ENCODE measurements at regions not wholly inside any gene's neighbourhood (a gene's known extent, or its start where the extent isn't known, plus 50 kb on each side); places are given as distances from the start of the nearest gene placed in this dataset.

- no peak overlapping the region for H3K23ac ChIP-seq (ENCODE audit: insufficient read length)
- H3K79me2 ChIP-seq (ENCODE audit: control insufficient read depth in 1 of 2, insufficient read depth in 2 of 2, low read length in 2 of 2): no peaks in the 10 kb centered on the region
- 94% methylated on average over 6 of the region's 6 CpGs; no CpG with 5 or more reads in 1 of the 2 experiments for WGBS, 2 experiments (ENCODE audit: extremely low coverage in 1 of 2, insufficient coverage in 1 of 2, insufficient read length in 1 of 2, insufficient replicate concordance in 2 of 2, low coverage in 1 of 2, low lambda C conversion rate in 2 of 2, missing lambda C conversion rate in 1 of 2)
- H2AK5ac ChIP-seq (ENCODE audit: low read depth, low read length): no peak overlapping the region
- H3K36me3 ChIP-seq (ENCODE audit: control insufficient read depth in 2 of 4, insufficient read depth in 4 of 4, low read length in 3 of 4): no peaks in the 10 kb centered on the region
- no peak overlapping the region for H3K4me2 ChIP-seq (ENCODE audit: insufficient read depth in 1 of 2, low read depth in 2 of 2, low read length in 2 of 2)
- H2BK120ac ChIP-seq (replicated peaks; ENCODE audit: low read depth, low read length): no peak overlapping the region
- H3K27me3 ChIP-seq (replicated peaks in 1 of 4; ENCODE audit: control insufficient read depth in 3 of 4, extremely low read depth in 1 of 4, insufficient read depth in 3 of 4, low read length in 3 of 4): no peaks in the 10 kb centered on the region
- H3K4me3 ChIP-seq (ENCODE audit: extremely low read depth in 1 of 4, insufficient read depth in 2 of 4, low read depth in 3 of 4, low read length in 4 of 4): no peak overlapping the region
- no peak overlapping the region for H2BK5ac ChIP-seq (ENCODE audit: low read depth, low read length)
- H3K9me3 ChIP-seq (ENCODE audit: insufficient read depth in 2 of 2, low read depth in 1 of 2, low read length in 1 of 2): peaks cover 0 to 5% of the 10 kb centered on the region in 2 experiments; a peak in 1 of 4 replicates
- no peak overlapping the region for H4K5ac ChIP-seq (ENCODE audit: insufficient read length, low read depth, low read length)
- DNase-seq (ENCODE audit: low read depth in 1 of 2, low spot score in 2 of 2) (no peak), FAIRE-seq (no peak)
- no peak overlapping the region for H3K18ac ChIP-seq (ENCODE audit: extremely low read depth, low read length)
- ChIA-PET CTCF (ENCODE audit: partially characterized antibody) (interaction anchor here (0.8 to 1.8 kb wide), 2 partner anchors 41 to 206 kb away, joined by 4 read pairs; no protein-coding TSS in a partner anchor), POLR2A (ENCODE audit: partially characterized antibody) (no interaction called here)
- H2BK20ac ChIP-seq (ENCODE audit: low read length): no peak overlapping the region
- H3K9ac ChIP-seq (replicated peaks in 1 of 4; ENCODE audit: extremely low read depth in 1 of 4, low read depth in 3 of 4, low read length in 3 of 4): no peak overlapping the region
- H3K4ac ChIP-seq (replicated peaks; ENCODE audit: insufficient read length, low read depth, low read length): no peak overlapping the region
- H3K56ac ChIP-seq (replicated peaks; ENCODE audit: insufficient read length, low read depth, low read length): no peak overlapping the region
- H2AFZ ChIP-seq (ENCODE audit: low read length): no peak overlapping the region
- no peak overlapping the region for H4K8ac ChIP-seq (ENCODE audit: extremely low read depth, insufficient read depth, low read length)
- no peak for TF ChIP-seq BRCA1 (IDR thresholded peaks at IDR 0.05; ENCODE audit: low read depth, low read length)
- TF ChIP-seq GTF2F1 (IDR thresholded peaks at IDR 0.05; ENCODE audit: borderline replicate concordance, low read depth, low read length): no peak
- TF ChIP-seq TBP (IDR thresholded peaks at IDR 0.05; ENCODE audit: low read depth, low read length): no peak
- H3K23me2 ChIP-seq (ENCODE audit: low read depth, low read length): no peaks in the 10 kb centered on the region
- no peak overlapping the region for H2BK15ac ChIP-seq (ENCODE audit: low read length)
- H3K79me1 ChIP-seq (ENCODE audit: low read depth, low read length): no peaks in the 10 kb centered on the region
- H2BK12ac ChIP-seq (ENCODE audit: low read depth, low read length): no peak overlapping the region
- H4K91ac ChIP-seq (replicated peaks; ENCODE audit: insufficient read length, low read length): no peak overlapping the region
- H3K27ac ChIP-seq (ENCODE audit: low read depth, low read length): no peak overlapping the region
- H4K20me1 ChIP-seq (replicated peaks in 1 of 2; ENCODE audit: control insufficient read depth in 1 of 2, insufficient read depth in 2 of 2, low read length in 2 of 2): no peaks in the 10 kb centered on the region
- no peaks in the 10 kb centered on the region for H3K4me1 ChIP-seq (replicated peaks in 1 of 4; ENCODE audit: control insufficient read depth in 3 of 4, insufficient read depth in 4 of 4, low read length in 3 of 4)
- H3K14ac ChIP-seq (ENCODE audit: insufficient read length): no peak overlapping the region
Measured at GRCh38 chr3:72615776-72616175, 232.5 kb downstream of the SHQ1 start.

Data from H1 (cell line).